Activated CD4-positive, CD25-positive, alpha-beta regulatory T cell (primary cell): ENCODE measurements at regions not wholly inside any gene's neighbourhood (a gene's known extent, or its start where the extent isn't known, plus 50 kb on each side); places are given as distances from the start of the nearest gene placed in this dataset.

ENCODE experiments used
- DNase-seq, 4 experiments: peaks; one replicate each; lab custom pipeline; 2025; lab: John Stamatoyannopoulos, UW

- no peak for DNase-seq
Observed at GRCh38 chr6:164563924-164564323, 745.5 kb downstream of the C6orf118 start.

- DNase-seq = no peak
Observed at GRCh38 chr6:164561656-164562055, 747.7 kb downstream of the C6orf118 start.

DNA sequence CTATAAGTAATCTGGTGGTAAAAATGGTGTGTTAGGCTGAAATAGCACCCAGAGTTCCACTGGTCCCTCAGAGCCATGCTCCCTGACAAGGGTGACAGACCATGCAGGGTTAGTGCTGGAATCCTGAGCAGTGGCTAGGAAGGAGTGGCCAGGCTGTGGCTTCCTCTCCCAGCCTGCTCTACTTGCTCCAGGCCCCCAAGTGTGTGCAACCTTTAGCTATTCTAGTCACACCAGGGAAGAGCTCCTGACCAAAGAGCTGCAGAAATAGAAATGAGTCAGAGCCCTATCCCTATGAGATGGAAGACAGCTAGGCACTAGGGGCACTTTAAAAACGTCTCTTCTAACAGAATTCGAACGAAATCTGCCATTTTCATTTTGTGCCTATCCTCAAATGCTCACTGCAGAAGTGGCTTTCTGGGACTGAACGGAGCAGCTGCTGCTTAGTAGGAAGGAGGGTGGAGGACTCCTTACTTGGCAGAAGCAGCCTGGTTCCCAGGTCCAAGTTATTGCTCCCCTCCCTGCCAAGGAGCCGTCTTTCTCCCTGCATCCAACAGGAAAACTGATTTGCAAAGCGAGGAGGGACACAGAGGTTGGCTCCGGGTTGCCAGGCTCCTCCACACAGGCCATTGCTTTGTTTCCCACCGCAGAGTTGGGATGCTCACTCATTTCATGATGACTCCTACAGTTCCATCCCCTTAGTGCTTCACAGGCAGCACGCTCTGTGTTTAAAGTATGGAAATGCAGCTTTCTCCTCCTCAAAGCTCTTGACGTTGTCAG is 754.5 kb downstream of the C6orf118 start:
- no peak for DNase-seq

DNA sequence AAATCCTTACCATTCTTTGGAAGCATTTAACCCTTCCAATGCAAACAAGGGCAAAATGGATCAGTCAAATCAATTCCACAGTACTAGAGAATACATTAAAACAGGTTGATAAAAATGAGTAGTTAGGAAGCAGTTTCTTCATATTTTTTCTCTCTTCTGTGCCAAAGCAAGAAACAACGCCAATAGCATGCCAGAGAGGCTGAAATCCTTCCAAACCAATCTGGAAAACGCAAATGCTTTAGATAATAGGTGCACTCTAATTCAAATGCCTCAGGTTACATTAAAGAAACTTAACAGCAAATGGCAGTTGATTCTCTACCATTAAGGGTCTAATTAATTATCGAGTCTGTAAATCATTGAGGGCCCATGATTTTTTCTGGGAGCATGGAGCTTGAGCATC is 755.2 kb downstream of the C6orf118 start:
- DNase-seq = no peak

DNA sequence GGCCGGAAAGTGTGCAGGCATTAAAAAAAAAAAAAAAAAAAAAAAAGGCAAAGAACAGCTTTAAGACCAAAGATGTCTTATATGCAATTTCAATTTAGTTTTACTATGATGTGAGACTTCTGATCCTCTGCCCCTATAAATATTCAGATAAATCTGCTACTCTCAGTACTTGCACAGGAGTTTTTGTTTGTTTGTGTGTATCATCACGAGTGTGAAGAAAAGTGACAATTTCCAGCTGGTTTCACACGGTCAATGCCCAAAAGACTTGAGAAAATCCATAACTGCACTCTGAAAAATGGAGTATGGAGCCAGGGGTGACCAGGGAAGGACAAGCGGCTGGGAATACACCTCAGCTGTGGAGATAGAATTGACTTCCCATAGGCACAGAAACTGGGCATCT is 757.7 kb downstream of the C6orf118 start:
- no peak for DNase-seq

DNA sequence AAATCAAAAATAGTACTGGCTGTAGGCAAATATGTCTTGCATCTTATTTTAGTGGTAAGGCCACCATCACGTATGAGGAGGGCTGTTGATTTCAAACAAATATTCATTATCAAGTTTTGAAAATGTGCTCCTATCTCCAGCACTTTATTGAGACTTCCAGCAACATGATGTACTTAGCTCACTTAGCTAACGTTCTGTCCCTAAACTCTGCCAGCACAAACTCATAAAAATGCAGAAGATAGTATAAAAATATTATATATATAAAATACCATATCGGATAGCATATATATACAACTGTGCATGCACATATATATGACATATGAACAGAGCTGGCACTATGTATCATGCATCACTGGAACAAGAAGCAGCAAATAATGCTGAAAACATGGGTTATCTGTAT is 762.3 kb downstream of the C6orf118 start:
- no peak for DNase-seq

- DNase-seq = no peak
Observed at GRCh38 chr6:164546263-164546662, 763.1 kb downstream of the C6orf118 start.

- DNase-seq = no peak
Observed at GRCh38 chr6:164534070-164534766, 775.2 kb downstream of the C6orf118 start.

- no peak for DNase-seq
Observed at GRCh38 chr6:164533045-164533362, 776.4 kb downstream of the C6orf118 start.

- no peak for DNase-seq
Observed at GRCh38 chr6:164532198-164533044, 777.0 kb downstream of the C6orf118 start.

- no peak for DNase-seq
Observed at GRCh38 chr6:164531736-164532135, 777.7 kb downstream of the C6orf118 start.

DNA sequence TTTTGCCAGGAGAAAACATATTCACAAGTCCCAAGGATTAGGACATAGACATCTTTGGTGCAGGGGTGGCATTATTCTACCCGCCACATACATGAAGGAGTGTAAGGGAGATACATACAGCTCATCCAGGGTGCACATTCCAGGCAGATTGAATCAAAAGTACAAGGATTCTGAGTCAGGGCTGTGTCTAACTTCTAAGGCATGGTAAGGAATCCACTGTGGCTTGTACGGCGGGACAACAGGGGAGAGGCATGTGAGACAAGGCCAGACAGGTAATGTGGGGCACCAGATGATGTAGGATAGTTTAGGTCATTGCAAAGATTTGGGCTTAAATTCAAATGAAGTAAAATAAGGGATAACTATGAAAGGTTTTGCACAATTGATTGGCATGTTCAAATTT is 780.9 kb downstream of the C6orf118 start:
- no peak for DNase-seq

- DNase-seq = no peak
Observed at GRCh38 chr6:164523087-164523654, 786.2 kb downstream of the C6orf118 start.

GRCh38 chr6:164520916-164521315 is 788.5 kb downstream of the C6orf118 start:
- no peak for DNase-seq

- DNase-seq = no peak
Observed at GRCh38 chr6:164507206-164507940, 802.0 kb downstream of the C6orf118 start.

GRCh38 chr6:164505425-164505824 is 804.0 kb downstream of the C6orf118 start:
- no peak for DNase-seq

GRCh38 chr6:164502833-164503232 is 806.6 kb downstream of the C6orf118 start:
- no peak for DNase-seq

DNA sequence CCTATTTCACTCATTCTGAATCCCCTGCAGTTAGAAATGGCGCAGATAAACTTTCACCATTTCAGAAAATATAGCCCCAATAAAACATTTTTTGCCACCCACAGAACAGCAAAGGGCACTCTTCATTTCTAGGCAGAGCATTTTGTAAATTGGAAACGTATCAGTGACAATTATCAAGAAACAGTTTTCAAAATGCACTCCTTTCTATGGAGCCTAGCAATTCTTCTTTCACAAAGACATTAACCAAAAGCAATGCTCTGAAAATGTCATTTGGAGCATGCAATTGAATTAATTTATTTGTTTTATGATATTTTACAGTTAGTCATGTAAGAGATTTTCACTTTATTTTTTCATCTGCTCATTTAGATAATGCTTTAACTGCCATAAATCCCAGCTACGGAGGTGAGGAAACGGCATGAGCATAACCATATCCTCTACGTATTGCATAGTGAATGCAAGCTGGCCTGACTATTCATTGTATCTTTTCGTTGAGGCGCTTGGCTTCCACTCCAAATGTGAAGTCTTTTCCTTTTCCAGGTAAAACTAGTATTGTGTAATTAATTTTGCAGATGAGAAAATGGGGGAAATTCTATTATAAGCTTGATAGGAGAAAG is 813.4 kb downstream of the C6orf118 start:
- DNase-seq = no peak

DNA sequence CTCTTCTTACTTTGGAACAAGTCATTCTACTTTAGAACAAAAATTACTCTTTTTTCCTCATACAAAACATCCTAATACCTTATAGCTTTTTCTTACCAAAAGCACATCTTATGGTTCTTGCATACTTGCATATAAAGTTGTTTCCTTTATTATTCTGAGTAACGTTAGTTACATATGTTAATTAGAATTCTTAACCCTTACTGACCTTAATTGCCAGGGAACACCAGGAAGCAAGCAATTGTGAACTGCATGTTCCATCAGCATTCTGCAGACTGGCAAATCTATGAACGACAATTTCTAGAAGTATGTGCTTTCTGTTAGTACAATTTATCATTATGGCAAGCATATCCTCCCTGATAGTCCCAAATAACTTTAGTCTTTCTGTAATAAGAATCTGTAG is 831.0 kb downstream of the C6orf118 start:
- no peak for DNase-seq

DNA sequence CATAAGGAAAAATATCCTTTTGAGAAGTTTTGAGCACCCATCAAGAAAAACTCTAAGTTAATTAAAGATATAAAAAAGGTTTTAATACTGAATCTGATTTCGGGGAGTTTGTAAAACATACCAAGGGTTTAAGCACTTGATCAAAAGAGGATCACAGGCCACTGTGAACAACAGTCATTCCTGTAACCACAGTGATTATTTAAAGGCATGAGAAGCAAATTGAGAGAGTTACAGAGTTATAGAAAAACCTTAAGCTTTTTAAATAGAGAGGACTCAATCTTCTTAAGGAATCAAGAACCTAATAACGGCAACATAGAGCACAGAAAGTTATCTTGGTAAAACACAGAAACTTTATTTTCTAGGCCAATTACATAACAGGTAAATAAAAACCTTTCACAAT is 831.6 kb downstream of the C6orf118 start:
- no peak for DNase-seq

GRCh38 chr6:164477101-164477500 is 832.3 kb downstream of the C6orf118 start:
- DNase-seq = no peak
